Gastrocnemius medialis (tissue), 4 donors: ENCODE measurements at regions not wholly inside any gene's neighbourhood (a gene's known extent, or its start where the extent isn't known, plus 50 kb on each side); places are given as distances from the start of the nearest gene placed in this dataset.

Source experiments
- ATAC-seq, 2 donors: fragments of 150-250 bp; one replicate each; pipeline ENCODE4 v1.9.1; 2016
- DNase-seq, 2 donors: peaks; one replicate each; pipeline ENCODE4 v3.0.0-alpha.2; 2019
- H3K27ac ChIP-seq, 4 donors: fragments of 200-600 bp; sonication (generic); 1 replicate in 1 of 4; 2 replicates in 3 of 4; pipeline ENCODE4 v1.5.1; 2016 to 2018; ENCODE audit warnings: mild to moderate bottlenecking in 2 of 4, moderate library complexity in 1 of 4
- H3K27me3 ChIP-seq, 3 donors: fragments of 200-600 bp; sonication (generic) in 2 of 3; 1 replicate in 1 of 3; 2 replicates in 2 of 3; pipeline versions ENCODE4 v1.5.1 to v1.6.0; 2016 to 2019; ENCODE audit warnings: mild to moderate bottlenecking in 1 of 3, moderate library complexity in 1 of 3
- H3K36me3 ChIP-seq, 2 donors: fragments of 200-600 bp; sonication (generic) in 1 of 2; one replicate each; pipeline ENCODE4 v1.5.1; 2017 to 2018
- H3K4me1 ChIP-seq, 2 donors: fragments of 200-600 bp; sonication (generic) in 1 of 2; one replicate each; pipeline ENCODE4 v1.5.1; 2016 to 2017; ENCODE audit warnings: mild to moderate bottlenecking in 2 of 2
- H3K4me3 ChIP-seq, 4 donors: fragments of 200-600 bp; sonication (generic) in 3 of 4; 1 replicate in 1 of 4; 2 replicates in 3 of 4; pipeline ENCODE4 v1.5.1; 2016 to 2019; ENCODE audit warnings: mild to moderate bottlenecking in 2 of 4
- H3K9me3 ChIP-seq, 3 donors: fragments of 200-600 bp; sonication (generic) in 2 of 3; 1 replicate in 1 of 3; 2 replicates in 2 of 3; pipeline ENCODE4 v1.5.1; 2016 to 2019
- CTCF ChIP-seq, 5 experiments: fragments of 450-650 bp in 3 of 5; fragments of 200-600 bp in 2 of 5; sonication (generic) in 2 of 5; IDR thresholded peaks in 4 of 5; conservative IDR thresholded peaks in 1 of 5; 1 replicate in 4 of 5; 2 replicates in 1 of 5; pipeline ENCODE4 v1.5.1; 2016 to 2019; ENCODE audit warnings: antibody characterized with exemption in 5 of 5, mild to moderate bottlenecking in 3 of 5, moderate library complexity in 3 of 5
- POLR2A ChIP-seq, 2 donors: fragments of 450-650 bp; IDR thresholded peaks; one replicate each; pipeline ENCODE4 v1.6.1; 2017; ENCODE audit warnings: antibody characterized with exemption in 2 of 2, mild to moderate bottlenecking in 2 of 2, moderate library complexity in 2 of 2
- in situ Hi-C, 4 donors: fragments of 200-750 bp; cut with MboI; loops; one replicate each; pipeline versions ENCODE4 v1.15.0 to v1.8.0; 2017; ENCODE audit warnings: low sequenced_read_pairs in 4 of 4
- intact Hi-C: fragments of 100-400 bp; cut with DNase I; formaldehyde crosslinking; loops from one replicate; pipeline ENCODE4 v1.15.1; 2023; ENCODE audit warnings: low total_unique reads

GRCh38 chr11:122311216-122311755 is 195.3 kb upstream of the BLID start:
- TF ChIP-seq CTCF (IDR thresholded peaks at IDR 0.05 in 4 of 5, conservative IDR thresholded peaks at IDR 0.05 in 1 of 5): no peak
- H3K4me1 ChIP-seq: peaks cover 6 to 14% of the 10 kb centered on the region in 2 donors
- H3K27me3 ChIP-seq: no peaks in the 10 kb centered on the region
- intact Hi-C loops: loop anchor here (5.0 kb wide), 1 partner anchor 131 kb away; no protein-coding TSS in a partner anchor
- no peaks in the 10 kb centered on the region for H3K36me3 ChIP-seq
- DNase-seq (no peak), ATAC-seq (no peak)
- no peaks in the 10 kb centered on the region for H3K9me3 ChIP-seq
- in situ Hi-C loops: no loop called here
- H3K27ac ChIP-seq: no peak overlapping the region
- no peak overlapping the region for H3K4me3 ChIP-seq

GRCh38 chr11:122310766-122311165 is 194.8 kb upstream of the BLID start:
- in situ Hi-C loops (no loop called here), intact Hi-C loops (loop anchor here (5.0 kb wide), 1 partner anchor 132 kb away; no protein-coding TSS in a partner anchor)
- Histone ChIP-seq H3K27ac (no peak overlapping the region), H3K27me3 (no peaks in the 10 kb centered on the region), H3K4me1 (peaks cover 11 to 14% of the 10 kb centered on the region in 2 donors), H3K4me3 (no peak overlapping the region), H3K36me3 (no peaks in the 10 kb centered on the region), H3K9me3 (no peaks in the 10 kb centered on the region)
- ATAC-seq (no peak), DNase-seq (no peak)
- TF ChIP-seq POLR2A (IDR thresholded peaks at IDR 0.05) (no peak), CTCF (IDR thresholded peaks at IDR 0.05 in 4 of 5, conservative IDR thresholded peaks at IDR 0.05 in 1 of 5) (no peak)

DNA sequence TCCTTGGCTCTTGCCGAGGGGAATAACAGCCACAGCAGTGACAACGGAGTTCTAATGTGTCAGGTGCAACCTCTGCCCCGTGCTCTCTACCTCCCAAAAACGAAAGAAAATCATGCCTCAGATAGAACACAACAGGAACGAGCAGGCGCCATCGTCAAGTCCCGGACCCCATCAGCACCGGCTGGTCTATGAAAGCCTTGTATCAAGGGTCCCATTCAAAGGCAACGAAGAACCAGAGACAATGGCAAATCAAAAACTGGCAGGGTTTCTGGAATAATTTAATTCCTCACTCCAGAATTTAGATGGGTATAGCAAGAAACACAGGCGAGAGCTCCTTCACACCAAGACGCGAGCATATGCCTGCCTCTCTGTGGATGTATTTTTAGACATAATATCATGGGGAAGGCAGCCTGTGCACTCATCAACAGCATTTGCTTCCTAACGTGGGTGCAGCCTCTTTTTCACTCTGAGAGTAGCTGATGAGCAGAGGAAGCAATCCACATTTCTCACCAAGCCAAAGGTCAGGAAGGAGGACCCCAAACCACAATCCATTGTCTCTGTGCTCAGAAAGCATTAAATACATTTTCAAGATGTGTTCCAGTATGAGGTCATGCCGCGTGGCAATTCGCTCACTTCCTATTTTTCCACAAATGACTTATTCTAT is 193.4 kb upstream of the BLID start:
- in situ Hi-C loops (no loop called here), intact Hi-C loops (loop anchor here (1.0 to 10.0 kb wide), 2 partner anchors 94 to 195 kb away; no protein-coding TSS in a partner anchor)
- Histone ChIP-seq H3K9me3 (no peaks in the 10 kb centered on the region), H3K27ac (peak overlapping the region; percentile 62 to 78 (median 74)), H3K4me1 (peaks cover 18 to 21% of the 10 kb centered on the region in 2 donors), H3K27me3 (no peaks in the 10 kb centered on the region), H3K4me3 (peak overlapping the region; percentile 40 to 56 (median 46)), H3K36me3 (no peaks in the 10 kb centered on the region)
- ATAC-seq (peak; percentile 93 to 95), DNase-seq (peak; percentile 20 to 28)
- no peak for TF ChIP-seq CTCF (IDR thresholded peaks at IDR 0.05 in 4 of 5, conservative IDR thresholded peaks at IDR 0.05 in 1 of 5)
- TF ChIP-seq POLR2A (IDR thresholded peaks at IDR 0.05): no peak

GRCh38 chr11:122308226-122308625 is 192.2 kb upstream of the BLID start:
- H3K4me3 ChIP-seq: peak overlapping the region in 1 of 4 donors; percentile 56
- ATAC-seq: no peak
- in situ Hi-C loops: no loop called here
- no peaks in the 10 kb centered on the region for H3K27me3 ChIP-seq
- TF ChIP-seq CTCF (IDR thresholded peaks at IDR 0.05 in 4 of 5, conservative IDR thresholded peaks at IDR 0.05 in 1 of 5) (no peak), POLR2A (IDR thresholded peaks at IDR 0.05) (no peak)
- intact Hi-C loops: loop anchor here (10.0 kb wide), 1 partner anchor 197 kb away; no protein-coding TSS in a partner anchor
- no peak for DNase-seq
- no peak overlapping the region for H3K27ac ChIP-seq
- peaks cover 18 to 21% of the 10 kb centered on the region in 2 donors for H3K4me1 ChIP-seq
- no peaks in the 10 kb centered on the region for H3K36me3 ChIP-seq
- no peaks in the 10 kb centered on the region for H3K9me3 ChIP-seq
